GM13977 (cell line): ENCODE measurements at regions not wholly inside any gene's neighbourhood (a gene's known extent, or its start where the extent isn't known, plus 50 kb on each side); places are given as distances from the start of the nearest gene placed in this dataset.

Experiments
- DNase-seq: peaks from one replicate; pipeline ENCODE4 v3.0.0; 2012; ENCODE audit warnings: low spot score
- CTCF ChIP-seq: IDR thresholded peaks from 2 replicates; pipeline ENCODE4 v1.5.1; 2012; ENCODE audit warnings: mild to moderate bottlenecking, control low read depth; ENCODE audit not compliant: insufficient read depth; ENCODE audit errors: extremely low read depth, missing control alignments
- in situ Hi-C: fragments of 300-500 bp; cut with MboI; formaldehyde crosslinking; loops from one replicate; pipeline ENCODE4 v1.12.0; 2022; ENCODE audit warnings: low sequenced_read_pairs, low pct_unique_long_range_greater_than_20kb, mixed read lengths, inconsistent platforms; ENCODE audit not compliant: unreplicated experiment

DNA sequence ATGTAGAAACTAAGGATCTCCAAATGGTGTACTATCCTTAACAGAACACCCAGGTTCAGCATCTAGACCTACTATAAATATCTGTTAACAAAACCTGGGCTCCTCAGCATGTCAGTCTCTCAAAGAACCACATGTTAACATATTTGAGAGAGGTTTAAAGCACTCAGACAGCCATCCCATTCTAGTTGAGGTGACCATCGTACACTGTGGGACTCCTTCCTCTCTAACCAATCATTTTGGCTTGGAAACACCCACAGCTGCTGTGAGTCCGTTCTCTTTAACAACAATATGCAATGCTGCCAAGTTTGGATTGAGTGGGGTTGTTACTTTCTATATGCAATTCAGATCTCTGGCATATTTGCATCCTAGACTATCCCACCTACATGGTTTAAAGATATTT is 105.8 kb downstream of the MRPL39 start:
- no peak for TF ChIP-seq CTCF
- no peak for DNase-seq
- in situ Hi-C loops = loop anchor here (5.0 to 10.0 kb wide), 2 partner anchors 61 to 77 kb away; no protein-coding TSS in a partner anchor

GRCh38 chr21:25500598-25500997 is 106.7 kb downstream of the MRPL39 start:
- DNase-seq = no peak
- TF ChIP-seq CTCF = no peak
- in situ Hi-C loops = loop anchor here (5.0 to 10.0 kb wide), 2 partner anchors 62 to 76 kb away; no protein-coding TSS in a partner anchor

GRCh38 chr21:25496825-25497482 is 110.3 kb downstream of the MRPL39 start:
- in situ Hi-C loops = no loop called here
- TF ChIP-seq CTCF = no peak
- DNase-seq = no peak

DNA sequence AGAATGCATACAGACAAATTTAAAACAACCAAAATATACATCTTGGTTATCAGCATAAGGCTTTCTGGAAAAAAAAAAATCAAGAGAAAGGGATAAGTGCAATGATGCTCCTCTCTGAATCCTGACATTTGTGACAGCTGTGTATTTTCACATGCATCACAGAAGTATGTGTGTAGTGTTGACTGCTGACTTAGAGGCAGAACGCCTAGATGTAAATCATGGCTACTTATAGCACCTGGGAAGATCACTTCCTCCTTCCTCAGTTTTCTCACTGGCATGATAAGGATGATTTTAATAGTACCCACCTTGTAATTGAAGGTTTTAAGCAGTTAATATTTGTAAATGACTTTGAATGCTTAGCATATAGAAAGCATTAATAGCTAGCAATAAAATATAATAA is 112.5 kb downstream of the MRPL39 start:
- in situ Hi-C loops = no loop called here
- no peak for TF ChIP-seq CTCF
- no peak for DNase-seq

DNA sequence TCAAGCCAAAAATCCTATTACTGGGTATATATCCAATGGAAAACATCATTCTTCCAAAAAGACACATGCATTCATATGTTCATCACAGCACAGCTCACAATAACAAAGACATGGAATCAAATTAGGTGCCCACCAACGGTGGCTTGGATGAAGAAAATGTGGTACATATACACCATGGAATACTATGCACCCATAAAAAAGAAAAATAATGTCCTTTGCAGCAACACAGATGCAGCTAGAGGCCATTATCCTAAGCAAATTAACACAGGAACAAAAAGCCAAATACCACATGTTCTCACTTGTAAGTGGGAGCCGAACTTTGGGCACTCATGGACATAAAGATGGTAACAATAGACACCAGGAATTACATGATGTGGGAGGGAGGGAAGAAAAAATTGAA is 113.6 kb downstream of the MRPL39 start:
- in situ Hi-C loops = no loop called here

DNA sequence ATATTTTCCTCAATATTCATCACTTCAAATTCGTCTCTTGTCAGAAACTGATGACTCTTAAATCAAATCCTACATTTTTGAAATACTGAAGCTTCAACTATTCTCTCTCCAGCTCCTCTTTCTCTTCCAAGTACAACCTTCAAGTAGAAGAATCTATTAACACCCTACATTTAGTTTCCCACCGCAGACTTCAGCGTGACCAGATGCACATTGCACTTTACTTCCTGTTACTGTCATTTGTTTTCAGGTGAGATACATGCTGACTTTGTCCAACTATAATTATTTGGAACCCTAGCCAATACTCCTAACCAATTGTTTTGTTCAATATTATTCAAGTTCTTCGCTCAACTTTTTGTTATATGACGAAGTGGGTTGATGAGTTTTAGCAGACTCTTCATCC is 116.0 kb downstream of the MRPL39 start:
- DNase-seq = no peak
- in situ Hi-C loops = no loop called here
- no peak for TF ChIP-seq CTCF

More for the DNA sequence above, 113.6 kb downstream of the MRPL39 start:
- DNase-seq = no peak
- TF ChIP-seq CTCF = no peak
